NCI-H2107 treated with DMSO at 0.1 percent for 48 hours (cell line): ENCODE measurements at regions not wholly inside any gene's neighbourhood (a gene's known extent, or its start where the extent isn't known, plus 50 kb on each side); places are given as distances from the start of the nearest gene placed in this dataset.

Experiments
- DNase-seq: peaks from one replicate; lab custom pipeline; 2025; ENCODE audit not compliant: unreplicated experiment; lab: John Stamatoyannopoulos, UW

DNA sequence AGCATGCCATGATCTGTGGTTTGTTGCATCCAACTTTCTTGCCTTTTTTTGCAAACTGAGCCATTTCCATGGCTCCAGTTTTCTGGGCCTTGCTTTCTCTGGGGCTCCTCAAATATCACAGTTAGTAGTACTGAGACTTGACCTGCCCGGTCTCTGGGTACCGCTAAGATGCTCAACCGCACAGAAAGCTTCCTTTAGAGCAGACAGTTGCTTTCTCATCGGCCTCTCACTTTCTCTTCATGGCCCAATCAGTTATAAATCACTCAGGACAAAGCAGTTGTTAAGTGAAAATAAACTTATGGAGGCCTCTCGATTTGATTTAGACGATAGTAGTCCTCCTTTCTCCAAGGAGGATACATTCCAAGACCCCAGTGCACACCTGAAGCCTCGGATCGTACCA lies 141.2 kb upstream of the ASB18 start:
- no peak for DNase-seq

DNA sequence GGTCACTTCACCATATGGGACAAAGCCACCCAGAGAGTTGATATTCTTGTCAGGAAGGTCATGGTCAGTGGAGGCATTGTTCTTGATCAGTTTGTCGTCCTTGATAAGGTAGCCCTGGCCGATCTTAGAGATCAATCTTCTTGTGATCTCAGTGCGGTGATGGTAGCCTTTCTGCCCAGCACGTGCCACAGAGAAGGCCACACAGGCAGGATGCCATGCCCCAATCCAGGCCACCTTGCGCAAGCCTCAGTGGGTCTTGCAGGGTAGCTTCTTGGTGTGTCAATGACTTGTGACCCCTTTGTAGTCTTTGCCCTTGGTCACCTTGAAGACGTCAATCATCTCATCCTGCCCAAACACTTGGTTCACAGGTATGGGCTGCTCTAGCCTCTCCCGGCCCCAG lies 143.9 kb upstream of the ASB18 start:
- DNase-seq = no peak

DNA sequence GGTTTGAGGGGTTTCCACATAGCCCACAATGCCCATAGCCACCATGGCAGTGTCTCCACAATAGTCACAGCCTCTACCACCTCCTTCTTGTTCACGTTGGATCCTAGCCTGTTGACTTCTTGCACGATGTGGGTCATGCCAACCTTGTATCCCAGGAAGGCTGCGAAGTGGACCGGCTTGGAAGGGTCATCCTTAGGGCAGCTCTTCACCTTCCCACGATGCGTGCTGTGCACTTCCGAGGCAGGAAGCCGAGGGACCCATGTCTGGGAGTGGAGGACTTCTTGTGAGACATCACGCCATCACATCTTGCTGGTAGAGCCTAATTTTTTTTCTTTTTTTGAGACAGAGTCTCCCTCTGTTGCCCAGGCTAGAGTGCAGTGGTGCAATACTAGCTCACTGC lies 144.6 kb upstream of the ASB18 start:
- no peak for DNase-seq

GRCh38 chr2:236415684-236416444 lies 151.7 kb upstream of the ASB18 start:
- DNase-seq = no peak

- no peak for DNase-seq
Observed at GRCh38 chr2:236417150-236417549, 152.5 kb upstream of the ACKR3 start.

DNA sequence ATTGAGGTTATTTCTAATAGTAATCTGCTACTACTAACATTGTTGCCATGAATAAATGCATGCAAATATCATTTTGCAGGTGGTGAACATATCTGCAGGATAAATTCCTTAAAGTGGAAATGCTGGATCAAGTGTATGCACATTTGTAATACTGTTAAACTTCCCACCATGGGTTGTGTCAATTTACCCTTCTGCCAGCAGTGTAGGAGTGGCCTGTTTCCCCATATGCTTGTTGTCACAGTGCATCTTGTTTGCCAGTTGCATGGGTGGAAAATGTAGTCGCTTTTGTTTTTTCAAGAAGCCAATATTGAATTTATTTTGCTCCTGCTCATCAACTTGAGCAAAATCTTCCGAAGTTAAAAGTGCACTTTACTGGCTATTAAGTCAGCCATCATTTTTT lies 139.0 kb upstream of the ACKR3 start:
- no peak for DNase-seq

DNA sequence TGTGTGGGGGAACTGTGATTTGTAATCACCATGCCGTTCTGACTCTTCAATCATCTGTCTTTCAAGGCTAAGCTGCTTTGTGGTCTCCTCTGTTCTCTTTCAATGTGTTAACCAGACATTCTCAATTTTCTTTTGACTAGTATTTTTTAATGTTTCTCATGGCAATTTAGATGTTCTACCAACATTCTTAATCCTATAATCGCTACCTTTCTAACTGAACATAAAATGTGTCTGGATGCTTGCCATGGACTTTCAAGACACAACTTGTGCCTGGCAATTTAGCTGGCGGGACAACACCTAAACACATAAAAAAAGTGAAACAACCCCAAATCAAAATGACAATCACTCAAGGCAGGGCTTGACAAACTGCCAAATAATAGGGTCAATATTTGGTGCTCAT lies 135.0 kb upstream of the ACKR3 start:
- no peak for DNase-seq

GRCh38 chr2:236440110-236440881 lies 129.3 kb upstream of the ACKR3 start:
- no peak for DNase-seq

DNA sequence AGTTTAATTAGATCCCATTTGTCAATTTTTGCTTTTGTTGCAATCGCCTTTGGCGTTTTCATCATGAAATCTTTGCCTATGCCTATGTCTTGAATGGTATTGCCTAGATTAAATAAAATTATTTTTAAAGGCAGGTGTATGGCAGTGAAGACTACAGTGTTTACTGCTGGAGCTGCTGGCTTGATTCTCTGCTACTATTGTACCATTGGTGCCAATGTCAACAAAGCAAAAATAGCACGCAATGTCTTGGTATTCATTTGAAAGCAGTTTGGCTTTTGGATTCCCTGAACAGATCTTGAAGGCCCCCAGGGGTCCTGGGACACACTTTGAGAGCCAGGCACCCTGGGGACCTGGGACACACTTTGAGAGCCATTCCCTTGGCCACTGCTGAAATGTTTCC lies 125.4 kb upstream of the ACKR3 start:
- no peak for DNase-seq

GRCh38 chr2:236445678-236446077 lies 123.9 kb upstream of the ACKR3 start:
- DNase-seq = no peak

- DNase-seq = no peak
Observed at GRCh38 chr2:236446521-236446920, 123.1 kb upstream of the ACKR3 start.

GRCh38 chr2:236449167-236449761 lies 120.4 kb upstream of the ACKR3 start:
- DNase-seq = no peak

DNA sequence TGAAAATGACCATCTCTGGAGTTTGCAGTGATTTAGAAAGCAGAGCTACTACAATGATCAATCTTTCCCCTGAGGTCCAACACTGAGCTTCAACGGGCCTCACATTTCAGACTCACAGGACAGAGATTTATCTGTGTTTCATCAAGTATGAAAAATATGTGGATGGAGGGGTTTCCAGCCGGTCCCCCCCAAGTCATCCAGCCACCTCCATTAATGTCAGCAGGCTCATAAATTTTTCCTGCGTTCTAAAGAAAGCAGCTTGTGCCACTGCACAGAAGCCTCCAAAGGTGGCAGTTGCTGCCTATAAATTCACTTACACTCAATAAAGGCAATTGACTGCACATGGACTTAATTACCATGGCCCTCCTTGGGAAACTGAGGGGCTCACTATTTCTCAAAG lies 117.4 kb upstream of the ACKR3 start:
- no peak for DNase-seq

DNA sequence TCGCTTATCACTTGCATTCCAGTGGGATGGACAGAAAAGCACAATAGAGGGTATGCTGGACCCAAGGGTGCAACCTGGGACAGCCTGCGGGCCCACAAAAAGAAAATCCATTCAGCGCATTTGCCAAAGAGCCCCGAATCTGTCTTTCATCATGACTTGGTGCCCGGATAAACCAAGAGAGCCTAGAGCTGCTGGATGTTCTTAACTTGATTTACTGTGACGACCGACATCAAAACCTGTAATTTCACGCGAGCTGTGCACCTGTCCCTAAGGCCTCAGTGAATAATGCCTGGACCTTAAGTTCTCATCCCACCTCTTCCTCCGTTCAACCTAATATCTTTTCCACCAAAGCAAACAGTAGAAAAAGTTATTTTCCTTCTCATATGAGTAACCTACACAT lies 115.5 kb upstream of the ACKR3 start:
- DNase-seq = no peak

GRCh38 chr2:236459393-236459792 lies 110.2 kb upstream of the ACKR3 start:
- no peak for DNase-seq

- no peak for DNase-seq
Observed at GRCh38 chr2:236464140-236464539, 105.5 kb upstream of the ACKR3 start.

DNA sequence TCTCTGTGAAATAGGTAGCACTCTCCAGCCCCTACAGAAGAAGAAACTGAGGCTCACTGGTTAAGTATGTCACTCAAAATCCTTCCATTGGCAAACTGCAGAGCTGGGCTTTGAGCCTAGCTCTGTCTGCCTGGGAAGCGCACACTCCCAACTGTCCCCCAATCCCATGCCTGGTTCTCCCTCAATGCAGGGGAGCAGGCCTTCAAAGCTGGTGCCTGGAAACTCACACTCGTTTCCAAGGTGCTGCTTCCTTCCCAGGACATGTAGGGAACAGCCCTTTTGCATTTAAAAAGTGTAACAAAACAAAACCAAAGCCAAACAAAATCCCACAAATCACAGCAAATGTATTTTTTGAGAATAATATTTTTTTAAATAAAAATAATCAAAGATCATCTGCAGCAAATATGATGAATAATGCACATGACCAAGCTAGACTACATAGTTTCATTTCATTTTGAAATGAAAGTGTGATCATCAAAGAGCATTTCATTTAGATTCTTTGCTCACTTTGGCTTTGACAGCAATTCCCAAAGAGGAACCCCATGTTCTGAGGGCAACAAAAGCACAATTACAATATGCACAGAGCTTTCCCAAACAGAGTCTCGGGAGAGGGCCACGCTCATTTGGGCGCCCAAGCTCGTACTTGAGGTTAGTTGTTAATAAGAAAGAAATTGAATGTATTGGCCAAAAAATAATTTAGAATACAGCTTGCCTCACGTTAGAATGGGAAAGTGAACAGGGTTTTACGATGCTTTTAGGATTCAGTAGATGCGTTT lies 96.7 kb upstream of the ACKR3 start:
- no peak for DNase-seq

- DNase-seq = no peak
Observed at GRCh38 chr2:236473691-236474090, 95.9 kb upstream of the ACKR3 start.

GRCh38 chr2:236479814-236480213 lies 89.8 kb upstream of the ACKR3 start:
- no peak for DNase-seq

DNA sequence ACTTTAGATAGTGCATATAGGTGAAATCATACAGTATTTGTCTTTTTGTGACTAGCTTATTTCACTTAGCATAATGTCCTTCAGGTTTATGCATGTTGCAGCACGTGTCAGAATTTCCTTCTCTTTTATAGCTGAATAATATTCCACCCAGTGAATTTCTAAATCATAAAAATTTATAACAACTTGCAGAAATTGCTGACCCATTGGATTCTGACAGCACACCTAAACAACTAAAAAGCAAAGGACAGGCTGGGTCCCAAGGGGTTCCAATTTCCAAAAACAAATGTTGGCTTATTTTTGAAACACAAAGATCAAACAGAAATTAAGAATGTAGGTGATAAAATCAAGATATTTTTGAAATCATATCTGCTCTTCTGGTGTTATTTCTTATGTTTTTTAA lies 86.5 kb upstream of the ACKR3 start:
- DNase-seq = no peak

- no peak for DNase-seq
Observed at GRCh38 chr2:236485519-236485918, 84.1 kb upstream of the ACKR3 start.
